HEK293 (cell line): ENCODE measurements at regions not wholly inside any gene's neighbourhood (a gene's known extent, or its start where the extent isn't known, plus 50 kb on each side); places are given as distances from the start of the nearest gene placed in this dataset.

Experiments used
- CTCF ChIA-PET: fragments of 350-600 bp; formaldehyde crosslinking; extraction: SDS; loops from one replicate; lab custom pipeline; 2021; ENCODE audit warnings: antibody characterized with exemption; lab: Yijun Ruan, JAX
- POLR2A ChIA-PET: fragments of 300-600 bp; formaldehyde crosslinking; extraction: SDS; loops from one replicate; lab custom pipeline; 2020; ENCODE audit warnings: antibody characterized with exemption, inconsistent platforms; lab: Yijun Ruan, JAX
- H3K27ac ChIP-seq: fragments of 200-500 bp; sonication (Bioruptor generic); 2 replicates; pipeline ENCODE4 v1.5.1; 2014; ENCODE audit warnings: low read depth, low read length, control low read depth, inconsistent platforms; ENCODE audit errors: extremely low read depth
- H3K36me3 ChIP-seq, 2 experiments: fragments of 200-500 bp in 1 of 2; sonication (Bioruptor generic) in 1 of 2; 1 replicate in 1 of 2; 2 replicates in 1 of 2; pipeline ENCODE4 v1.5.1; 2014 to 2017; ENCODE audit warnings: inconsistent platforms in 2 of 2, low read length in 2 of 2; ENCODE audit not compliant: control insufficient read depth in 2 of 2, insufficient read depth in 1 of 2
- H3K4me1 ChIP-seq: fragments of 200-500 bp; sonication (Bioruptor generic); 2 replicates; pipeline ENCODE4 v1.5.1; 2014; ENCODE audit warnings: mild to moderate bottlenecking, low read length, inconsistent platforms; ENCODE audit not compliant: control insufficient read depth, insufficient read depth
- H3K4me3 ChIP-seq: 2 replicates; pipeline ENCODE4 v1.5.1; 2011; ENCODE audit warnings: low read depth, mild to moderate bottlenecking, control low read depth, low read length, moderate library complexity
- H3K9me3 ChIP-seq: fragments of 200-500 bp; sonication (Bioruptor generic); 2 replicates; pipeline ENCODE4 v1.5.1; 2014; ENCODE audit warnings: low read depth, low read length, inconsistent platforms; ENCODE audit not compliant: control insufficient read depth, insufficient read depth
- FEZF1 ChIP-seq: fragments of 450-650 bp; formaldehyde crosslinking; IDR thresholded peaks from 2 replicates; pipeline ENCODE4 v1.5.1; 2016; ENCODE audit warnings: missing biosample characterization, missing genetic modification characterization
- GLIS2 ChIP-seq: fragments of 450-650 bp; formaldehyde crosslinking; IDR thresholded peaks from 2 replicates; pipeline ENCODE4 v1.5.1; 2016; ENCODE audit warnings: missing biosample characterization, missing genetic modification characterization
- KLF1 ChIP-seq: fragments of 450-650 bp; formaldehyde crosslinking; IDR thresholded peaks from 2 replicates; pipeline ENCODE4 v1.5.1; 2016; ENCODE audit warnings: missing biosample characterization, missing genetic modification characterization
- SP2 ChIP-seq: fragments of 450-650 bp; formaldehyde crosslinking; IDR thresholded peaks from 2 replicates; pipeline ENCODE4 v1.5.1; 2016; ENCODE audit warnings: missing biosample characterization, missing genetic modification characterization
- TCF7L2 ChIP-seq: IDR thresholded peaks from 2 replicates; pipeline ENCODE4 v1.6.1; 2011; ENCODE audit warnings: low read depth, mild to moderate bottlenecking, inconsistent platforms, low read length, moderate library complexity, borderline replicate concordance
- YY1 ChIP-seq: fragments of 450-650 bp; formaldehyde crosslinking; IDR thresholded peaks from 2 replicates; pipeline ENCODE4 v1.5.1; 2018; ENCODE audit warnings: missing biosample characterization, missing genetic modification characterization
- ZBTB21 ChIP-seq: fragments of 450-650 bp; formaldehyde crosslinking; IDR thresholded peaks from 2 replicates; pipeline ENCODE4 v1.5.1; 2017; ENCODE audit warnings: missing biosample characterization, missing genetic modification characterization
- ZBTB44 ChIP-seq: fragments of 450-650 bp; IDR thresholded peaks from 2 replicates; pipeline ENCODE4 v1.5.1; 2018; ENCODE audit warnings: missing biosample characterization, mild to moderate bottlenecking, missing genetic modification characterization
- ZBTB6 ChIP-seq: fragments of 450-650 bp; formaldehyde crosslinking; IDR thresholded peaks from 2 replicates; pipeline ENCODE4 v1.5.1; 2017; ENCODE audit warnings: missing biosample characterization, missing genetic modification characterization
- ZEB2 ChIP-seq: fragments of 450-650 bp; formaldehyde crosslinking; IDR thresholded peaks from 2 replicates; pipeline ENCODE4 v1.5.1; 2016; ENCODE audit warnings: missing biosample characterization, missing genetic modification characterization
- ZFP3 ChIP-seq: fragments of 450-650 bp; formaldehyde crosslinking; IDR thresholded peaks from 2 replicates; pipeline ENCODE4 v1.5.1; 2016; ENCODE audit warnings: low read depth, missing biosample characterization, missing genetic modification characterization
- ZFP69B ChIP-seq: fragments of 450-650 bp; formaldehyde crosslinking; IDR thresholded peaks from 2 replicates; pipeline ENCODE4 v1.5.1; 2016; ENCODE audit warnings: missing biosample characterization, missing genetic modification characterization
- ZNF148 ChIP-seq: fragments of 450-650 bp; formaldehyde crosslinking; IDR thresholded peaks from 2 replicates; pipeline ENCODE4 v1.5.0; 2017; ENCODE audit warnings: missing biosample characterization, missing genetic modification characterization, borderline replicate concordance
- ZNF174 ChIP-seq: fragments of 450-650 bp; formaldehyde crosslinking; IDR thresholded peaks from 2 replicates; pipeline ENCODE4 v1.5.0; 2017; ENCODE audit warnings: missing biosample characterization, mild to moderate bottlenecking, missing genetic modification characterization
- ZNF184 ChIP-seq: fragments of 450-650 bp; IDR thresholded peaks from 2 replicates; pipeline ENCODE4 v1.5.1; 2018; ENCODE audit warnings: missing biosample characterization, mild to moderate bottlenecking, missing genetic modification characterization
- ZNF23 ChIP-seq: fragments of 450-650 bp; formaldehyde crosslinking; IDR thresholded peaks from 2 replicates; pipeline ENCODE4 v1.5.1; 2016; ENCODE audit warnings: missing biosample characterization, missing genetic modification characterization, borderline replicate concordance
- ZNF26 ChIP-seq: fragments of 450-650 bp; formaldehyde crosslinking; IDR thresholded peaks from 2 replicates; pipeline ENCODE4 v1.5.1; 2016; ENCODE audit warnings: missing biosample characterization, missing genetic modification characterization
- ZNF266 ChIP-seq: fragments of 450-650 bp; formaldehyde crosslinking; IDR thresholded peaks from 2 replicates; pipeline ENCODE4 v1.5.1; 2016; ENCODE audit warnings: missing biosample characterization, missing genetic modification characterization, low read depth
- ZNF521 ChIP-seq: fragments of 450-650 bp; formaldehyde crosslinking; IDR thresholded peaks from 2 replicates; pipeline ENCODE4 v1.5.1; 2017; ENCODE audit warnings: missing biosample characterization, mild to moderate bottlenecking, missing genetic modification characterization
- ZNF529 ChIP-seq: fragments of 450-650 bp; formaldehyde crosslinking; IDR thresholded peaks from 2 replicates; pipeline ENCODE4 v1.5.1; 2017; ENCODE audit warnings: missing genetic modification characterization, missing biosample characterization; ENCODE audit not compliant: insufficient replicate concordance
- ZNF561 ChIP-seq: fragments of 450-650 bp; IDR thresholded peaks from 2 replicates; pipeline ENCODE4 v1.5.1; 2018; ENCODE audit warnings: missing biosample characterization, missing genetic modification characterization, borderline replicate concordance
- ZNF610 ChIP-seq: fragments of 450-650 bp; formaldehyde crosslinking; IDR thresholded peaks from 2 replicates; pipeline ENCODE4 v1.5.1; 2016; ENCODE audit warnings: missing biosample characterization, missing genetic modification characterization, borderline replicate concordance
- ZNF639 ChIP-seq: fragments of 450-650 bp; formaldehyde crosslinking; IDR thresholded peaks from 2 replicates; pipeline ENCODE4 v1.5.1; 2016; ENCODE audit warnings: missing biosample characterization, missing genetic modification characterization
- ZNF692 ChIP-seq: fragments of 450-650 bp; formaldehyde crosslinking; IDR thresholded peaks from 2 replicates; pipeline ENCODE4 v1.5.1; 2016; ENCODE audit warnings: missing biosample characterization, missing genetic modification characterization
- ZNF701 ChIP-seq: fragments of 450-650 bp; formaldehyde crosslinking; IDR thresholded peaks from 2 replicates; pipeline ENCODE4 v1.5.1; 2016; ENCODE audit warnings: missing biosample characterization, missing genetic modification characterization
- ZNF785 ChIP-seq: fragments of 450-650 bp; formaldehyde crosslinking; IDR thresholded peaks from 2 replicates; pipeline ENCODE4 v1.5.1; 2016; ENCODE audit warnings: missing biosample characterization, missing genetic modification characterization
- ZNF843 ChIP-seq: fragments of 450-650 bp; formaldehyde crosslinking; IDR thresholded peaks from 2 replicates; pipeline ENCODE4 v1.5.1; 2016; ENCODE audit warnings: missing biosample characterization, missing genetic modification characterization
- ZSCAN23 ChIP-seq: fragments of 450-650 bp; formaldehyde crosslinking; IDR thresholded peaks from 2 replicates; pipeline ENCODE4 v1.5.1; 2016; ENCODE audit warnings: missing biosample characterization, missing genetic modification characterization

- no peaks in the 10 kb centered on the region for H3K9me3 ChIP-seq
- ChIA-PET CTCF (interaction anchor here (1.0 kb wide), 1 partner anchor 517 kb away, joined by 3 read pairs; no protein-coding TSS in a partner anchor), POLR2A (no interaction called here)
- TF ChIP-seq YY1 (tag by site-specific recombination) (no peak), ZSCAN23 (tag by site-specific recombination) (no peak), GLIS2 (tag by site-specific recombination) (no peak), ZNF610 (tag by site-specific recombination) (no peak), ZNF148 (tag by site-specific recombination) (no peak), ZFP69B (tag by site-specific recombination) (no peak), SP2 (tag by site-specific recombination) (no peak), ZNF639 (tag by site-specific recombination) (no peak), ZNF521 (no peak), ZNF184 (no peak), ZFP3 (tag by site-specific recombination) (no peak), ZNF23 (tag by site-specific recombination) (no peak), TCF7L2 (no peak), ZNF529 (no peak), ZNF174 (tag by site-specific recombination) (no peak), ZNF843 (tag by site-specific recombination) (no peak), ZNF266 (tag by site-specific recombination) (no peak), ZBTB6 (tag by site-specific recombination) (no peak)
- H3K36me3 ChIP-seq = no peaks in the 10 kb centered on the region
- no peak overlapping the region for H3K27ac ChIP-seq
- H3K4me3 ChIP-seq = no peak overlapping the region
- H3K4me1 ChIP-seq = no peaks in the 10 kb centered on the region
These were observed 589.4 kb upstream of the WWC1 start for GRCh38 chr5:167702014-167702413.

GRCh38 chr5:167708449-167708848, 583.0 kb upstream of the WWC1 start:
- no peaks in the 10 kb centered on the region for H3K9me3 ChIP-seq
- no peaks in the 10 kb centered on the region for H3K36me3 ChIP-seq
- H3K4me3 ChIP-seq = no peak overlapping the region
- POLR2A ChIA-PET = no interaction called here
- H3K4me1 ChIP-seq = no peaks in the 10 kb centered on the region
- CTCF ChIA-PET = interaction anchor here (0.6 kb wide), 1 partner anchor 125 kb away, joined by 4 read pairs; no protein-coding TSS in a partner anchor
- H3K27ac ChIP-seq = no peak overlapping the region
- TF ChIP-seq ZBTB44 (tag by site-specific recombination) = no peak
- no peak for TF ChIP-seq ZNF561
- no peak for TF ChIP-seq ZNF701 (tag by site-specific recombination)
- TF ChIP-seq ZNF692 (tag by site-specific recombination) = no peak
- no peak for TF ChIP-seq ZNF785 (tag by site-specific recombination)
- TF ChIP-seq ZNF26 (tag by site-specific recombination) = no peak
- no peak for TF ChIP-seq ZFP69B (tag by site-specific recombination)
- no peak for TF ChIP-seq FEZF1 (tag by site-specific recombination)
- no peak for TF ChIP-seq ZBTB21 (tag by site-specific recombination)
- no peak for TF ChIP-seq ZEB2 (tag by site-specific recombination)
- TF ChIP-seq KLF1 = no peak
